ENCODE measurements at regions not wholly inside any gene's neighbourhood (a gene's known extent, or its start where the extent isn't known, plus 50 kb on each side); places are given as distances from the start of the nearest gene placed in this dataset.
"Not testable (repeated sequence)": the region's sequence is repeated elsewhere in the genome, so short reads cannot be mapped to it uniquely, and the experiment has no call there.

DNA sequence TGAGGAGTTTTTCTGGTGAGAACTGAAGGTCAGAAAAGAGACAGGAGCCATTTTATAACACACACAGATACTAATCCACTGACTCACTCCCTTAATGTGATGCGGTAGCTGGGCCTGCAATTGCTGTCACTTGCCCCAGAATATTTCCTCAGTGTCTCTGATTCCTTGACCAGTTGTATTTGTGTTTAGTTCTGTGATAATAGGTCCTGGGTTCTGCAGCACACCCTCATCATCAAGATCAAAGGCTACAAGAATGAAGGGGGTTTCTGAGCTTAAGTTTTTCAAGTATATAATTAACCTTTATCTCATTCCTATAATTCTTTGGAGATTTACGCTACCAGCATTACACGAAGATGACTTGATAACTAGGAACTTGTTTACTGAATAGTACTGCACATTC, 576.5 kb upstream of the CPXCR1 start:
- H3K4me3 Mint-ChIP-seq, result no peak overlapping the region
- no peaks in the 10 kb centered on the region for H3K27me3 ChIP-seq (ENCODE audit: control insufficient read depth in 1 of 2, insufficient read depth in 2 of 2, low read length in 2 of 2)
- no peaks in the 10 kb centered on the region for H3K27me3 Mint-ChIP-seq
- no peaks in the 10 kb centered on the region for H3K36me3 ChIP-seq (ENCODE audit: insufficient read depth, low read length)
- H3K27ac ChIP-seq (ENCODE audit: low read depth in 1 of 2, low read length in 2 of 2), result no peak overlapping the region
- no peak overlapping the region for H3K4me3 ChIP-seq (ENCODE audit: low read length)
- peaks cover 8% of the 10 kb centered on the region for H3K9me3 Mint-ChIP-seq
- H3K9me3 ChIP-seq (ENCODE audit: control insufficient read depth in 1 of 2, insufficient read depth in 1 of 2, low read length in 2 of 2), result no peaks in the 10 kb centered on the region
- no peak overlapping the region for H3K27ac Mint-ChIP-seq
- POLR2A ChIA-PET, result no interaction called here
- TF ChIP-seq CTCF (IDR thresholded peaks at IDR 0.05), result no peak
- no peaks in the 10 kb centered on the region for H3K36me3 Mint-ChIP-seq (ENCODE audit: low read depth)
- CTCF ChIA-PET, result no interaction called here
- ATAC-seq (ENCODE audit: poor library complexity) (no peak), DNase-seq (no peak)
- intact Hi-C loops (cut with DNase I, micrococcal nuclease), result no loop called here
- H3K4me1 ChIP-seq (ENCODE audit: insufficient read depth, low read length), result no peaks in the 10 kb centered on the region
- H3K4me1 Mint-ChIP-seq (ENCODE audit: low read depth), result no peaks in the 10 kb centered on the region

GRCh38 chrX:88173932-88174440, 573.0 kb upstream of the CPXCR1 start:
- intact Hi-C loops (cut with DNase I, micrococcal nuclease); H3K9me3 ChIP-seq (ENCODE audit: control insufficient read depth in 1 of 2, insufficient read depth in 1 of 2, low read length in 2 of 2); H3K36me3 ChIP-seq (ENCODE audit: insufficient read depth, low read length); H3K27me3 ChIP-seq (ENCODE audit: control insufficient read depth in 1 of 2, insufficient read depth in 2 of 2, low read length in 2 of 2); DNase-seq; H3K27ac ChIP-seq (ENCODE audit: low read depth in 1 of 2, low read length in 2 of 2); ATAC-seq (ENCODE audit: poor library complexity); H3K4me3 Mint-ChIP-seq; CTCF ChIA-PET; POLR2A ChIA-PET; H3K27ac Mint-ChIP-seq; H3K36me3 Mint-ChIP-seq (ENCODE audit: low read depth); H3K4me1 ChIP-seq (ENCODE audit: insufficient read depth, low read length); H3K9me3 Mint-ChIP-seq; H3K4me1 Mint-ChIP-seq (ENCODE audit: low read depth); H3K27me3 Mint-ChIP-seq; H3K4me3 ChIP-seq (ENCODE audit: low read length): not testable (repeated sequence)

DNA sequence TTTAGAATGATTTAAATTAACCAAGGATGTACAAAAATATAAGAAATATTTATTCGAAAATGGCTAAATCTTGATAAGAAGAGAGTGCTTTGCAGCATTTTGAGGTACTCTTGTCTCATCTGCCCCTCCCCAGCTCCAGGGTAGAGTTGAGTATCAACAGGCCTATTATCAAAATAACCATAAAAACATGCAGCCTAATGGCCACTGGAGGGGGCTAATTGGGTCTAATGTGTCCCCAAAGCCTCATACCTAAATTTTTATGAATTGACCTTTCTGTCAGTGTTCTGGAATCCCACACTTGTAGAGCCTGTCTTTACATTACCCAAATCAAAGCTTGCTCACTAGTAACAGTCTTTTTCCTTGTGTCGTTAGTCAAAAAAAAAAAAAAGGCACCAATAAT, 544.9 kb upstream of the CPXCR1 start:
- Histone ChIP-seq H3K36me3 (ENCODE audit: insufficient read depth, low read length) (no peaks in the 10 kb centered on the region), H3K27ac (ENCODE audit: low read depth in 1 of 2, low read length in 2 of 2) (no peak overlapping the region), H3K27me3 (ENCODE audit: control insufficient read depth in 1 of 2, insufficient read depth in 2 of 2, low read length in 2 of 2) (no peaks in the 10 kb centered on the region), H3K4me3 (ENCODE audit: low read length) (no peak overlapping the region), H3K4me1 (ENCODE audit: insufficient read depth, low read length) (no peaks in the 10 kb centered on the region), H3K9me3 (ENCODE audit: control insufficient read depth in 1 of 2, insufficient read depth in 1 of 2, low read length in 2 of 2) (no peaks in the 10 kb centered on the region)
- intact Hi-C loops (cut with DNase I, micrococcal nuclease), result no loop called here
- ChIA-PET CTCF (no interaction called here), POLR2A (no interaction called here)
- H3K27me3 Mint-ChIP-seq, result no peaks in the 10 kb centered on the region
- no peak for TF ChIP-seq CTCF (IDR thresholded peaks at IDR 0.05)
- ATAC-seq (ENCODE audit: poor library complexity) (no peak), DNase-seq (no peak)
- peaks cover 2% of the 10 kb centered on the region for H3K9me3 Mint-ChIP-seq
- H3K4me3 Mint-ChIP-seq, result no peak overlapping the region
- no peak overlapping the region for H3K27ac Mint-ChIP-seq
- no peaks in the 10 kb centered on the region for H3K4me1 Mint-ChIP-seq (ENCODE audit: low read depth)
- H3K36me3 Mint-ChIP-seq (ENCODE audit: low read depth), result no peaks in the 10 kb centered on the region

DNA sequence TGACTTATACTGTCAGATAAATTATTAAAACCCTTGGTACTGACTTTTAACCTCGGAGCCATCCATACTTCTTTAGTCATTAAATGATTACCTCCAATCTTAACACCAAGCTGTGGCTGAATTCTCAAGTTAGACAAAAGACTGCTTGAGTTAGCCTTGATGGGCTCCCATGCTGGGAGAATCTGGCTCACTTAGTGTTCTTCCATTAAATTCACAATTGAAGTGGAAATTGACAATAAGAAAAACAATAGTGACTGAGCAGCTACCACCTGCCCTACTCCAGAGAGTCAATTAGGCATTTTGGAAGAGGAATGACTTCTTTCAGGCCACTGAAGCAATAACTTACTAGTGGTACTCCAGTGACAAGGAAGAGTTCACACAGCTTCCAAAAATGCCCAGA, 503.0 kb upstream of the CPXCR1 start:
- TF ChIP-seq CTCF (IDR thresholded peaks at IDR 0.05), result no peak
- H3K27me3 Mint-ChIP-seq, result no peaks in the 10 kb centered on the region
- H3K27ac Mint-ChIP-seq, result no peak overlapping the region
- Histone ChIP-seq H3K27me3 (ENCODE audit: control insufficient read depth in 1 of 2, insufficient read depth in 2 of 2, low read length in 2 of 2) (no peaks in the 10 kb centered on the region), H3K4me1 (ENCODE audit: insufficient read depth, low read length) (no peaks in the 10 kb centered on the region), H3K9me3 (ENCODE audit: control insufficient read depth in 1 of 2, insufficient read depth in 1 of 2, low read length in 2 of 2) (no peaks in the 10 kb centered on the region), H3K36me3 (ENCODE audit: insufficient read depth, low read length) (no peaks in the 10 kb centered on the region), H3K27ac (ENCODE audit: low read depth in 1 of 2, low read length in 2 of 2) (no peak overlapping the region), H3K4me3 (ENCODE audit: low read length) (no peak overlapping the region)
- H3K36me3 Mint-ChIP-seq (ENCODE audit: low read depth), result no peaks in the 10 kb centered on the region
- no peaks in the 10 kb centered on the region for H3K4me1 Mint-ChIP-seq (ENCODE audit: low read depth)
- H3K9me3 Mint-ChIP-seq, result no peaks in the 10 kb centered on the region
- no peak overlapping the region for H3K4me3 Mint-ChIP-seq
- POLR2A ChIA-PET, result no interaction called here
- CTCF ChIA-PET, result no interaction called here
- DNase-seq, result no peak
- no peak for ATAC-seq (ENCODE audit: poor library complexity)
- intact Hi-C loops (cut with DNase I, micrococcal nuclease), result no loop called here
